ENCODE measurements at regions not wholly inside any gene's neighbourhood (a gene's known extent, or its start where the extent isn't known, plus 50 kb on each side); places are given as distances from the start of the nearest gene placed in this dataset.

DNA sequence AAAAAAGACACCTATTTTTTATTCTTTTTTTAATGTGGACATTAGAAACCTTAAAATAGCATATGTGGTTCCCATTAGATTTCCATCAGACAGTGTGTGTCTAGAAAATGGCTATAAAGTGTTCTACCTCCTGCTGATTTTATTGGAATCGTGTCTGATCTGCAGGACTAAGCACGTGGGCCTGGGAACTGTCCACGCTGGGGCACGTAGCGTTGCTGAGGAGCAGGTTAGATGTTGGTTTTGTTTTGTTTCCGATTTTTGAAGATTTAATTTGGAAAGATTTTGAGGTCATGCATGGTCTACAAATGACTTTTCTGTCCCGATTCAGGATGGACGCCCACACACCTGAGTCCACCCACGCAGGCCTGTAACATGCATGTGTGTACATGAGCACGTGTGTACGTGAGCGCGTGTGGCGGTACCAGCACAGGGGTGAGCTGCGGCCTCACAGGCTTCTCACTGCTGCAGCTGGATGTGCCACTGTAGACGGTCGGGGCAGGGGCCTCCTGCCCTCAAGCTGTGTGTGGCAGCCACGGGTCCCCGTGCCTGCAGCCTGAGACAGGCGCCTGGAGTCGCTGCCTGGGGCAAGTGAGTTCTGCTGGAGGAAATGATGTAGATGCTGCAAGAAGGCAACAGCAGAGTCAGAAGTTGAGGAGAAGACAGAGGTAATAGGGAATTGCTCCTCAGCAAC, 99.7 kb upstream of the CTDP1 start:
- DNase-seq (ENCODE audit: low read depth), result no peak
- TF ChIP-seq, protein P1, sequence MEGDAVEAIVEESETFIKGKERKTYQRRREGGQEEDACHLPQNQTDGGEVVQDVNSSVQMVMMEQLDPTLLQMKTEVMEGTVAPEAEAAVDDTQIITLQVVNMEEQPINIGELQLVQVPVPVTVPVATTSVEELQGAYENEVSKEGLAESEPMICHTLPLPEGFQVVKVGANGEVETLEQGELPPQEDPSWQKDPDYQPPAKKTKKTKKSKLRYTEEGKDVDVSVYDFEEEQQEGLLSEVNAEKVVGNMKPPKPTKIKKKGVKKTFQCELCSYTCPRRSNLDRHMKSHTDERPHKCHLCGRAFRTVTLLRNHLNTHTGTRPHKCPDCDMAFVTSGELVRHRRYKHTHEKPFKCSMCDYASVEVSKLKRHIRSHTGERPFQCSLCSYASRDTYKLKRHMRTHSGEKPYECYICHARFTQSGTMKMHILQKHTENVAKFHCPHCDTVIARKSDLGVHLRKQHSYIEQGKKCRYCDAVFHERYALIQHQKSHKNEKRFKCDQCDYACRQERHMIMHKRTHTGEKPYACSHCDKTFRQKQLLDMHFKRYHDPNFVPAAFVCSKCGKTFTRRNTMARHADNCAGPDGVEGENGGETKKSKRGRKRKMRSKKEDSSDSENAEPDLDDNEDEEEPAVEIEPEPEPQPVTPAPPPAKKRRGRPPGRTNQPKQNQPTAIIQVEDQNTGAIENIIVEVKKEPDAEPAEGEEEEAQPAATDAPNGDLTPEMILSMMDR (IDR thresholded peaks at IDR 0.05; ENCODE audit: low read depth, low read length, missing control alignments), result no peak
- in situ Hi-C loops (cut with HindIII; ENCODE audit: low sequenced_read_pairs), result no loop called here
- no peak overlapping the region for H3K4me3 ChIP-seq (ENCODE audit: low read depth, low read length)

DNA sequence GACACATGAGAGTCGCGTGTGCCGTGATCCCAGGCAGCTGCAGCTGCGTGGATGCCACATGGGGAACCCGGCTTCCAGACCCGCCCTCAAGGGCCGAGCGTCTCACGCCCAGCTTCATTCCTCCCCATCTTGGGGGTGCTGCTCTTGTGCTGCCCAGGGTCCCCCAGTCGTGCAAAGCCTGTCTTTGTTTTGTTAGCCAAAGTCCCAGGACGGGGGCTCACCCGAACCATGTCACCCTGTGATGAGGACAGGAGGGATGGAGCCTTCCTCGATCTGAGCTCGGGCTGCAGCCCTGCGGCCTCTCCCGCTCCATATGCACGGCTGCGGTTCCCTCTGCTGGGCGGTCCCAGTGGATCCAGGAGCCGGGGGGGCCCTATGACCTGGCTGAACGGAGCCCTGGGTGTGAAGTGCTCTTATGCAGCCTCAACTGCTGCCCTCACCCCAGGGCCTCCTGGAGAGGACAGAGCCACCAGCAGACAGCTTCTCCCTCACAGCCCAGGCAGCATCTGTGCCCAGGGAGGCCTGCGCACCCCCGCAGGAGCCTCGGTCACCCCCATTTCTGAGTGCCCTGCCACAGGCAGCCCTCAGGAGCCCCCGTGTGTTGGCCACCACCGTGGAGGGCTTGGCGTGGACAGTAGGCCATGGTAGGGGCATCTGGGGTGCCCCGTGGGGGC, 99.0 kb upstream of the CTDP1 start:
- DNase-seq (ENCODE audit: low read depth), result no peak
- in situ Hi-C loops (cut with HindIII; ENCODE audit: low sequenced_read_pairs), result no loop called here
- TF ChIP-seq, protein P1 (IDR thresholded peaks at IDR 0.05; ENCODE audit: low read depth, low read length, missing control alignments), result no peak
- H3K4me3 ChIP-seq (ENCODE audit: low read depth, low read length), result no peak overlapping the region

DNA sequence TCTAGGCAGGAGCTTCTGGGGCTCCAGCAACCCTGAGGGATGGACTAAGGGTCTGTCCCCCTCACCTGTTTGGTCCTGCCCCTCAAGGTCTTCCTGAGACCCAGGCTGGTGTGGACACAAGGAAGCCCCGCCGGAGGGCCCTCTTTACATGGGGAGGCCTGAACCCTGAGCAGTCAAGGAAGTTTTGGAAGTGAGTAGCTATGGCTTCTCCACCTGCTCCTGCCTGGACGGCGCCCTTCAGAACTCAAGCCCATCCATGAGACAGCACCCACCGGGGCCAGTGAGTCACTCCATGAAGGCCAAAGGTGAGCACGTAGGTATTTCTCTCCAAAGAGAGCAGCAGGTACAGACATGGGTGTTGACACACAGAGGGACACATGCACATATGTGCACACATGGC, 98.2 kb upstream of the CTDP1 start:
- in situ Hi-C loops (cut with HindIII; ENCODE audit: low sequenced_read_pairs), result no loop called here
- TF ChIP-seq, protein P1 (IDR thresholded peaks at IDR 0.05; ENCODE audit: low read depth, low read length, missing control alignments), result no peak
- no peak for DNase-seq (ENCODE audit: low read depth)
- no peak overlapping the region for H3K4me3 ChIP-seq (ENCODE audit: low read depth, low read length)

DNA sequence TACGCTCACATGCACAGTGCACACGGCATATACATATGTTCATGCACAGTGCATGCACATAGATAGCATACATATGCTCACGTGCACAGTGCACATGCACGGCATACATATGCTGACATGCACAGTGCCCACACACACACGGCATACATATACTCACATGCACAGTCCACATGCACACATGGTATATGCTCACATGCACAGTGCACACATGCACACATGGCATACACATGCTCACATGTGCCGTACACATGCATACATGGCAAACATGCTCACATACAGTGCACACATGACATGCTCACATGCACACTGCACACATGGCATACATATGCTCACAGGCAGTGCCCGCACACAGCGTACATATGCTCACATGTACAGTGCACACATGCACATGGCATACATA, 97.7 kb upstream of the CTDP1 start:
- in situ Hi-C loops (cut with HindIII; ENCODE audit: low sequenced_read_pairs), result no loop called here
- H3K4me3 ChIP-seq (ENCODE audit: low read depth, low read length), result no peak overlapping the region
- TF ChIP-seq, protein P1 (IDR thresholded peaks at IDR 0.05; ENCODE audit: low read depth, low read length, missing control alignments), result no peak
- no peak for DNase-seq (ENCODE audit: low read depth)

DNA sequence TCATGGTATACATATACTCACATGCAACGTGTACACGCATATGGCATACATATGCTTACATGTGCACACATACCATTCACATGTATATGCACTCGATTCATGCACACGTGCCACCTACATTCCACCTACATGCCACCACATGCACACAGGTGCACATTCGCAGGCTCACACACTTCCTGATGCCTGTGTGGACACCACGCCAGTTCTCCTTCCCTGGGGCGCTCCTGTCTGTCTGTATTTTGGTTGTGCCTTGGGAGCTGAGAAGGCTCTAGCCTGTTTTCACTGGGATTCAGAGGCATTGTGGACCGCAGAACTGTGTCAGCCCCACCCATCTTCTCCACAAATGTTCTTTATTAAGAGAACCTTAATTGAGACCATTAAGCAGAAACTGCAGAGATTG, 96.6 kb upstream of the CTDP1 start:
- H3K4me3 ChIP-seq (ENCODE audit: low read depth, low read length), result no peak overlapping the region
- no peak for DNase-seq (ENCODE audit: low read depth)
- in situ Hi-C loops (cut with HindIII; ENCODE audit: low sequenced_read_pairs), result no loop called here
- TF ChIP-seq, protein P1 (IDR thresholded peaks at IDR 0.05; ENCODE audit: low read depth, low read length, missing control alignments), result no peak

DNA sequence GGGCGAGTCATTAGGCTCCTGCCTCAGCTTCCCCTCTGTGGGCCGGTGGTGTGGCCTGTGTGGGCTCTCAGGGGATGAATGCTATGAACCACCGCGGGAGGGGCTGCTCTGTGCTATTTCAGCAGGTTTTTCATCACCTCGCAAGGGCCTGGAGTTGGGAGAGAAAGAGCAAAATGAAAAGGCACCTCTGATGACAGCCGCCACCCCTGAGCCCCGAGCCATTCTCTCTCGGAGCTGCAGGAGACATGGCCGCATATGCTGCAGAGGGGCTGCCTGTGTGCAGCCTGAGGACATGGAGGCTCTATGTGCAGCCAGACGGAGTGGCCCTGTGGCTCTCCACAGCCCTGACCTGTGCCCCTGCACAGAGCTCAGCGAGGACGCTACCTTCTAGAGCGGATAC, 96.2 kb upstream of the CTDP1 start:
- no peak overlapping the region for H3K4me3 ChIP-seq (ENCODE audit: low read depth, low read length)
- in situ Hi-C loops (cut with HindIII; ENCODE audit: low sequenced_read_pairs), result no loop called here
- TF ChIP-seq, protein P1 (IDR thresholded peaks at IDR 0.05; ENCODE audit: low read depth, low read length, missing control alignments), result no peak

More for the DNA sequence above, 96.2 kb upstream of the CTDP1 start:
- no peak for DNase-seq (ENCODE audit: low read depth)

All from astrocyte of the cerebellum (primary cell).